B cell (primary cell): ENCODE measurements at regions not wholly inside any gene's neighbourhood (a gene's known extent, or its start where the extent isn't known, plus 50 kb on each side); places are given as distances from the start of the nearest gene placed in this dataset.

Experiments
- ATAC-seq: fragments of 200-7000 bp; cut with Tn5 transposase; one replicate; pipeline ENCODE4 v1.10.0; 2021; ENCODE audit warnings: low read depth, mild to moderate bottlenecking, moderate number of reproducible peaks, moderate library complexity
- CTCF ChIA-PET: fragments of 350-600 bp; sonication (Branson Sonifier 250); formaldehyde crosslinking; loops from one replicate; lab custom pipeline; 2021; ENCODE audit warnings: antibody characterized with exemption, inconsistent platforms; lab: Charles Lee
- POLR2A ChIA-PET: fragments of 350-600 bp; sonication (Branson Sonifier 250); formaldehyde crosslinking; loops from one replicate; lab custom pipeline; 2021; ENCODE audit warnings: antibody characterized with exemption; lab: Charles Lee
- DNase-seq: peaks from one replicate; pipeline ENCODE4 v3.0.0; 2013
- H2AFZ ChIP-seq: 2 replicates; pipeline ENCODE4 v1.6.1; 2012; ENCODE audit warnings: mild to moderate bottlenecking, low read depth, low read length; ENCODE audit not compliant: insufficient read depth, poor library complexity, severe bottlenecking
- H3K27ac ChIP-seq, 2 donors: 1 replicate in 1 of 2; 2 replicates in 1 of 2; pipeline ENCODE4 v1.5.1; 2012 to 2013; ENCODE audit warnings: low read length in 2 of 2, mild to moderate bottlenecking in 2 of 2, moderate library complexity in 1 of 2
- H3K27me3 ChIP-seq, 4 experiments: fragments of 200-600 bp in 1 of 4; sonication (generic) in 1 of 4; replicated peaks in 1 of 4; 1 replicate in 2 of 4; 2 replicates in 2 of 4; pipeline versions ENCODE4 v1.6.1 to v1.7.0; 2013 to 2016; ENCODE audit warnings: low read length in 3 of 4, mild to moderate bottlenecking in 2 of 4, mixed read lengths in 1 of 4, moderate library complexity in 1 of 4; ENCODE audit not compliant: insufficient read depth in 4 of 4, control insufficient read depth in 3 of 4; ENCODE audit errors: control extremely low read depth in 1 of 4
- H3K36me3 ChIP-seq, 2 experiments: replicated peaks in 1 of 2; 1 replicate in 1 of 2; 2 replicates in 1 of 2; pipeline versions ENCODE4 v1.6.1 to v1.7.1; 2013; ENCODE audit warnings: low read length in 1 of 2; ENCODE audit not compliant: insufficient read depth in 2 of 2, control insufficient read depth in 1 of 2; ENCODE audit errors: control extremely low read depth in 1 of 2, extremely low read depth in 1 of 2
- H3K4me1 ChIP-seq, 2 donors: fragments of 200-600 bp in 1 of 2; sonication (generic) in 1 of 2; 1 replicate in 1 of 2; 2 replicates in 1 of 2; pipeline versions ENCODE4 v1.5.1 to v1.6.1; 2013 to 2017; ENCODE audit warnings: low read length in 2 of 2; ENCODE audit not compliant: control insufficient read depth in 2 of 2, insufficient read depth in 2 of 2
- H3K4me2 ChIP-seq: replicated peaks from 2 replicates; pipeline ENCODE3; 2012; ENCODE audit warnings: mild to moderate bottlenecking, low read depth, low read length; ENCODE audit not compliant: poor library complexity, severe bottlenecking
- H3K4me3 ChIP-seq, 5 experiments: fragments of 200-600 bp in 1 of 5; sonication (generic) in 1 of 5; 1 replicate in 3 of 5; 2 replicates in 2 of 5; pipeline versions ENCODE4 v1.5.1 to v1.7.0; 2011 to 2016; ENCODE audit warnings: low read length in 4 of 5, mild to moderate bottlenecking in 4 of 5, low read depth in 2 of 5, control low read depth in 1 of 5, moderate library complexity in 1 of 5; ENCODE audit not compliant: insufficient read depth in 1 of 5; ENCODE audit errors: control extremely low read depth in 1 of 5, extremely low read depth in 1 of 5
- H3K79me2 ChIP-seq: fragments of 200-600 bp; sonication (generic); one replicate; pipeline ENCODE4 v1.6.0; 2016; ENCODE audit warnings: low read length; ENCODE audit not compliant: control insufficient read depth, insufficient read depth
- H3K9ac ChIP-seq: fragments of 200-600 bp; sonication (generic); 2 replicates; pipeline ENCODE4 v1.6.1; 2017; ENCODE audit warnings: mild to moderate bottlenecking, low read length, moderate library complexity
- H3K9me3 ChIP-seq, 3 donors: one replicate each; pipeline versions ENCODE4 v1.6.1 to v1.7.1; 2013; ENCODE audit warnings: low read length in 2 of 3; ENCODE audit not compliant: control insufficient read depth in 2 of 3, insufficient read depth in 1 of 3; ENCODE audit errors: control extremely low read depth in 1 of 3
- H4K20me1 ChIP-seq: 2 replicates; pipeline ENCODE4 v1.6.0; 2012; ENCODE audit warnings: mild to moderate bottlenecking, low read length; ENCODE audit not compliant: insufficient read depth, control insufficient read depth, poor library complexity, severe bottlenecking
- H3K27ac Mint-ChIP-seq: one replicate; pipeline ENCODE4 v1.8.0; 2021; ENCODE audit warnings: mixed read lengths
- H3K27me3 Mint-ChIP-seq: one replicate; pipeline ENCODE4 v1.8.0; 2021; ENCODE audit warnings: mixed read lengths
- H3K4me1 Mint-ChIP-seq: one replicate; pipeline ENCODE4 v1.8.0; 2021; ENCODE audit warnings: mixed read lengths
- H3K4me3 Mint-ChIP-seq: one replicate; pipeline ENCODE4 v1.8.0; 2021; ENCODE audit warnings: mixed read lengths
- H3K9me3 Mint-ChIP-seq: one replicate; pipeline ENCODE4 v1.8.0; 2022; ENCODE audit warnings: mixed read lengths; ENCODE audit not compliant: insufficient read depth
- EZH2 ChIP-seq: IDR thresholded peaks from 2 replicates; pipeline ENCODE4 v1.6.1; 2012; ENCODE audit warnings: borderline replicate concordance, low read depth, mild to moderate bottlenecking, moderate library complexity, low read length; ENCODE audit not compliant: insufficient read depth, poor library complexity, severe bottlenecking
- WGBS: methylation state at CpG from one replicate; pipeline ENCODE4 v1.1.5; 2013; ENCODE audit warnings: missing lambda C conversion rate; ENCODE audit not compliant: insufficient coverage; 5-methylcytosine and 5-hydroxymethylcytosine counted together
- intact Hi-C: fragments of 100-400 bp; cut with micrococcal nuclease; formaldehyde crosslinking; loops from one replicate; pipeline ENCODE4 v1.10.0; 2022
- TF ChIP-seq, protein P1 (sequence below): fragments of 200-600 bp; IDR thresholded peaks from one replicate; pipeline ENCODE4 v1.8.0; 2022; ENCODE audit warnings: antibody characterized with exemption, mild to moderate bottlenecking

DNA sequence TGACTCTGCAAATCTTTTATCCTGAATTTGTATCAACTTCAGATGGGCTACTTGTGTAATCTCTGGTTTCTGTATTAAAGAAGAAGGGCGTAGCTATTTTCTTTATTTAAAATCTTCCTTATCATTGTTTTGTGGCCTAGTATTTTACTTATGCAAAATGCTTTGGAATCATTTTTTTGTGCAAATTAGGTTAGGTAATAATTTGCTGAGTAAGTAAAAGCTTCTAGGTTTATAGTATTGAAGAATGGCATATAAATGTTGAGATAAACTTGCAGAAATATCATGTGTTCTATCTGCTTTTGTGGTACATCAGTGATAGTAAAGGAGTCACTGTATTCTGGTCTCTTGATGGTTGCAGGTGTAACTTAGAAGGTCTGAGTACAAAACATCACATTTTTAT lies 197.2 kb upstream of the IL15 start:
- H3K4me2 ChIP-seq = no peak overlapping the region
- no peak overlapping the region for H3K27ac Mint-ChIP-seq
- no peaks in the 10 kb centered on the region for H3K27me3 ChIP-seq
- no peaks in the 10 kb centered on the region for H3K4me1 ChIP-seq
- WGBS = no CpG with 5 or more reads among the region's 1 CpG
- H3K9me3 Mint-ChIP-seq = no peaks in the 10 kb centered on the region
- no peaks in the 10 kb centered on the region for H3K27me3 Mint-ChIP-seq
- H3K4me3 ChIP-seq = no peak overlapping the region
- H3K27ac ChIP-seq = no peak overlapping the region
- no peaks in the 10 kb centered on the region for H3K79me2 ChIP-seq
- H2AFZ ChIP-seq = no peak overlapping the region
- H3K9me3 ChIP-seq = no peaks in the 10 kb centered on the region
- ATAC-seq = no peak
- no peak overlapping the region for H3K9ac ChIP-seq
- TF ChIP-seq, protein P1, sequence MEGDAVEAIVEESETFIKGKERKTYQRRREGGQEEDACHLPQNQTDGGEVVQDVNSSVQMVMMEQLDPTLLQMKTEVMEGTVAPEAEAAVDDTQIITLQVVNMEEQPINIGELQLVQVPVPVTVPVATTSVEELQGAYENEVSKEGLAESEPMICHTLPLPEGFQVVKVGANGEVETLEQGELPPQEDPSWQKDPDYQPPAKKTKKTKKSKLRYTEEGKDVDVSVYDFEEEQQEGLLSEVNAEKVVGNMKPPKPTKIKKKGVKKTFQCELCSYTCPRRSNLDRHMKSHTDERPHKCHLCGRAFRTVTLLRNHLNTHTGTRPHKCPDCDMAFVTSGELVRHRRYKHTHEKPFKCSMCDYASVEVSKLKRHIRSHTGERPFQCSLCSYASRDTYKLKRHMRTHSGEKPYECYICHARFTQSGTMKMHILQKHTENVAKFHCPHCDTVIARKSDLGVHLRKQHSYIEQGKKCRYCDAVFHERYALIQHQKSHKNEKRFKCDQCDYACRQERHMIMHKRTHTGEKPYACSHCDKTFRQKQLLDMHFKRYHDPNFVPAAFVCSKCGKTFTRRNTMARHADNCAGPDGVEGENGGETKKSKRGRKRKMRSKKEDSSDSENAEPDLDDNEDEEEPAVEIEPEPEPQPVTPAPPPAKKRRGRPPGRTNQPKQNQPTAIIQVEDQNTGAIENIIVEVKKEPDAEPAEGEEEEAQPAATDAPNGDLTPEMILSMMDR = no peak
- TF ChIP-seq EZH2 = no peak
- H3K4me1 Mint-ChIP-seq = no peaks in the 10 kb centered on the region
- no peak for DNase-seq
- H4K20me1 ChIP-seq = no peaks in the 10 kb centered on the region
- ChIA-PET POLR2A (no interaction called here), CTCF (no interaction called here)
- no peak overlapping the region for H3K4me3 Mint-ChIP-seq
- intact Hi-C loops = no loop called here
- H3K36me3 ChIP-seq = no peaks in the 10 kb centered on the region

DNA sequence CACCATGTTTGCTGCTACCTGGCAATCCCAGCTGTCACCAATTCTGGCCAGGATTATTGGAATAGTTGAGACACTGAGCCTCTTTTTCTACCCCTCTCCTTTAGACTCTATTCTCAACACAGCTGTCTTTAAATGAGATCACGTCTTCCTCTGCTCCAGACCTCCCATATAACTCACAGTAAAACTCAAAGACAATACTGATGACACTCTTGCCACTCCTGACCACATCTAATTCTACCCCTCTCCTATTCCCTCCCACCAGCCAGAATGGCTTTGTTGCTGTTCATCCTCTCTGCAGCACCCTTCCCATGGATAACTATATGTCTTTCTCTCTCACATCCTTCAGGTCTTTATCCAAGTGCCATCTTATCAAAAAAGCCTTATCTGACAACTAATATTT lies 188.6 kb upstream of the IL15 start:
- 67% methylated on average over 1 of the region's 1 CpG for WGBS
- H3K9ac ChIP-seq = no peak overlapping the region
- H4K20me1 ChIP-seq = no peaks in the 10 kb centered on the region
- H3K9me3 ChIP-seq = peaks cover 0 to 3% (median 0%) of the 10 kb centered on the region in 3 donors
- no peaks in the 10 kb centered on the region for H3K4me1 ChIP-seq
- ATAC-seq (no peak), DNase-seq (no peak)
- no peak overlapping the region for H3K4me3 Mint-ChIP-seq
- TF ChIP-seq, protein P1 = no peak
- TF ChIP-seq EZH2 = no peak
- no peaks in the 10 kb centered on the region for H3K27me3 ChIP-seq
- CTCF ChIA-PET = no interaction called here
- intact Hi-C loops = no loop called here
- H3K4me3 ChIP-seq = no peak overlapping the region
- no peak overlapping the region for H3K4me2 ChIP-seq
- H3K36me3 ChIP-seq = no peaks in the 10 kb centered on the region
- no peaks in the 10 kb centered on the region for H3K9me3 Mint-ChIP-seq
- POLR2A ChIA-PET = no interaction called here
- H2AFZ ChIP-seq = no peak overlapping the region
- no peaks in the 10 kb centered on the region for H3K4me1 Mint-ChIP-seq
- H3K27ac ChIP-seq = no peak overlapping the region
- H3K27ac Mint-ChIP-seq = no peak overlapping the region
- H3K27me3 Mint-ChIP-seq = no peaks in the 10 kb centered on the region
- no peaks in the 10 kb centered on the region for H3K79me2 ChIP-seq
